GM23338 (cell line): ENCODE measurements at regions not wholly inside any gene's neighbourhood (a gene's known extent, or its start where the extent isn't known, plus 50 kb on each side); places are given as distances from the start of the nearest gene placed in this dataset.

ENCODE experiments used
- ATAC-seq: fragments of 200-7000 bp; cut with Tn5 transposase; 3 replicates; pipeline ENCODE4 v1.9.1; 2020
- DNase-seq: peaks from one replicate; pipeline ENCODE4 v3.0.0-alpha.2; 2015; ENCODE audit warnings: low spot score
- H2AFZ ChIP-seq: fragments of 200-600 bp; sonication (generic); 2 replicates; pipeline ENCODE4 v1.8.0; 2016; ENCODE audit warnings: antibody characterized with exemption, mild to moderate bottlenecking, moderate library complexity
- H3F3A ChIP-seq: fragments of 200-600 bp; sonication (generic); replicated peaks from 2 replicates; pipeline ENCODE4 v1.8.0; 2017; ENCODE audit warnings: antibody characterized with exemption, mixed run types, low read depth
- H3K27ac ChIP-seq: fragments of 200-600 bp; sonication (generic); 2 replicates; pipeline ENCODE4 v1.6.1; 2016; ENCODE audit warnings: low read depth
- H3K27me3 ChIP-seq: fragments of 200-600 bp; sonication (generic); 2 replicates; pipeline ENCODE4 v1.8.0; 2016; ENCODE audit warnings: mild to moderate bottlenecking, mixed run types, moderate library complexity; ENCODE audit not compliant: insufficient read depth
- H3K36me3 ChIP-seq: fragments of 200-600 bp; sonication (generic); 2 replicates; pipeline ENCODE4 v1.8.0; 2016; ENCODE audit warnings: mild to moderate bottlenecking; ENCODE audit not compliant: insufficient read depth
- H3K4me1 ChIP-seq: fragments of 200-600 bp; sonication (generic); 2 replicates; pipeline ENCODE4 v1.8.0; 2016; ENCODE audit warnings: mild to moderate bottlenecking, moderate library complexity; ENCODE audit not compliant: insufficient read depth
- H3K4me2 ChIP-seq: fragments of 200-600 bp; sonication (generic); 2 replicates; pipeline ENCODE4 v1.7.1; 2017; ENCODE audit warnings: mixed run types
- H3K4me3 ChIP-seq: fragments of 200-600 bp; sonication (generic); 2 replicates; pipeline ENCODE4 v1.6.1; 2016; ENCODE audit warnings: mixed run types
- H3K79me2 ChIP-seq: fragments of 200-600 bp; sonication (generic); replicated peaks from 2 replicates; pipeline ENCODE4 v1.8.0; 2017; ENCODE audit warnings: mild to moderate bottlenecking; ENCODE audit not compliant: insufficient read depth
- H3K9me2 ChIP-seq: fragments of 200-600 bp; sonication (generic); 2 replicates; pipeline ENCODE4 v1.8.0; 2017; ENCODE audit not compliant: insufficient read depth
- H4K20me1 ChIP-seq: fragments of 200-600 bp; sonication (generic); replicated peaks from 2 replicates; pipeline ENCODE4 v1.8.0; 2017; ENCODE audit warnings: mild to moderate bottlenecking; ENCODE audit not compliant: insufficient read depth
- H3K27ac Mint-ChIP-seq: 2 replicates; pipeline ENCODE4 v1.8.0; 2020; ENCODE audit warnings: inconsistent platforms, mild to moderate bottlenecking, moderate library complexity, mixed read lengths
- H3K27me3 Mint-ChIP-seq: 3 replicates; pipeline ENCODE4 v1.8.0; 2022; ENCODE audit warnings: low read depth, mild to moderate bottlenecking, moderate library complexity, mixed read lengths, inconsistent platforms; ENCODE audit not compliant: insufficient read depth, poor library complexity
- H3K36me3 Mint-ChIP-seq: 3 replicates; pipeline ENCODE4 v1.8.0; 2021; ENCODE audit warnings: low read depth, mild to moderate bottlenecking, inconsistent platforms, moderate library complexity, mixed read lengths
- H3K4me1 Mint-ChIP-seq: 3 replicates; pipeline ENCODE4 v1.8.0; 2020; ENCODE audit warnings: mild to moderate bottlenecking, inconsistent platforms, mixed read lengths
- H3K4me3 Mint-ChIP-seq: 3 replicates; pipeline ENCODE4 v1.8.0; 2021; ENCODE audit warnings: moderate library complexity, mild to moderate bottlenecking, inconsistent platforms, mixed read lengths
- H3K9me3 Mint-ChIP-seq: 3 replicates; pipeline ENCODE4 v1.8.0; 2020; ENCODE audit warnings: moderate library complexity, mild to moderate bottlenecking, inconsistent platforms, mixed read lengths
- CREB1 ChIP-seq: fragments of 250-450 bp; sonication (Bioruptor Pico); IDR thresholded peaks from 2 replicates; pipeline ENCODE4 v1.5.0; 2020; ENCODE audit warnings: low read depth, mild to moderate bottlenecking, moderate library complexity
- CTCF ChIP-seq, 2 experiments: fragments of 200-600 bp in 1 of 2; sonication (generic) in 1 of 2; conservative IDR thresholded peaks; 2 replicates each; pipeline versions ENCODE4 v1.5.1 to v1.6.1; 2016 to 2017; ENCODE audit warnings: antibody characterized with exemption in 2 of 2, low read depth in 2 of 2, mild to moderate bottlenecking in 2 of 2, moderate library complexity in 1 of 2
- ETS1 ChIP-seq: IDR thresholded peaks from 2 replicates; pipeline ENCODE4 v1.6.1; 2016; ENCODE audit warnings: antibody characterized with exemption
- EZH2phosphoT487 ChIP-seq: fragments of 200-600 bp; sonication (generic); IDR thresholded peaks from one replicate; pipeline ENCODE4 v1.8.1; 2018; ENCODE audit warnings: antibody characterized with exemption; ENCODE audit not compliant: unreplicated experiment
- NANOG ChIP-seq: IDR thresholded peaks from 2 replicates; pipeline ENCODE4 v1.6.1; 2016; ENCODE audit warnings: antibody characterized with exemption, borderline replicate concordance
- REST ChIP-seq: IDR thresholded peaks from one replicate; pipeline ENCODE4 v1.6.1; 2018; ENCODE audit warnings: antibody characterized with exemption; ENCODE audit not compliant: unreplicated experiment
- STAT1 ChIP-seq: IDR thresholded peaks from one replicate; pipeline ENCODE4 v1.6.1; 2016; ENCODE audit warnings: antibody characterized with exemption; ENCODE audit not compliant: unreplicated experiment
- ZNF114 ChIP-seq: fragments of 250-450 bp; sonication (Bioruptor Pico); IDR thresholded peaks from 2 replicates; pipeline ENCODE4 v1.5.0; 2020; ENCODE audit warnings: mild to moderate bottlenecking, moderate library complexity
- ZNF331 ChIP-seq: fragments of 250-450 bp; sonication (Bioruptor Pico); IDR thresholded peaks from 2 replicates; pipeline ENCODE4 v1.5.0; 2020; ENCODE audit warnings: low read depth, mild to moderate bottlenecking, moderate library complexity
- ZNF462 ChIP-seq: fragments of 250-450 bp; sonication (Bioruptor Pico); IDR thresholded peaks from 2 replicates; pipeline ENCODE4 v1.5.0; 2020; ENCODE audit warnings: mild to moderate bottlenecking, moderate library complexity

- no peak for TF ChIP-seq REST
Measured at GRCh38 chr2:207289295-207290018, 123.7 kb upstream of the KLF7 start (continued).

GRCh38 chr2:207290833-207291624 lies 125.3 kb upstream of the KLF7 start:
- no peaks in the 10 kb centered on the region for H3K27me3 ChIP-seq
- peaks cover 17% of the 10 kb centered on the region for H3K4me1 ChIP-seq
- H3K27ac ChIP-seq, result no peak overlapping the region
- H3K79me2 ChIP-seq, result no peaks in the 10 kb centered on the region
- Mint-ChIP-seq H3K27ac (no peak overlapping the region), H3K9me3 (peaks cover 3% of the 10 kb centered on the region; the same call in 2 of the 3 replicates), H3K27me3 (peaks cover 5% of the 10 kb centered on the region), H3K36me3 (no peaks in the 10 kb centered on the region), H3K4me1 (peaks cover 14% of the 10 kb centered on the region), H3K4me3 (no peak overlapping the region)
- peaks cover 6% of the 10 kb centered on the region for H3K9me2 ChIP-seq
- no peak overlapping the region for H2AFZ ChIP-seq
- no peaks in the 10 kb centered on the region for H4K20me1 ChIP-seq
- H3F3A ChIP-seq, result no peaks in the 10 kb centered on the region
- ATAC-seq (no peak), DNase-seq (no peak)
- H3K4me2 ChIP-seq, result no peak overlapping the region
- H3K4me3 ChIP-seq, result no peak overlapping the region
- H3K36me3 ChIP-seq, result no peaks in the 10 kb centered on the region
- TF ChIP-seq ZNF331 (CRISPR knock-in tag) (no peak), ZNF114 (no peak), STAT1 (no peak), NANOG (no peak), CREB1 (CRISPR knock-in tag) (no peak), ETS1 (no peak), ZNF462 (no peak), CTCF (conservative IDR thresholded peaks at IDR 0.05; ENCODE audit: low read depth in 2 of 2) (no peak), EZH2phosphoT487 (no peak)
